GM12878 (cell line): ENCODE measurements at regions not wholly inside any gene's neighbourhood (a gene's known extent, or its start where the extent isn't known, plus 50 kb on each side); places are given as distances from the start of the nearest gene placed in this dataset.

ENCODE experiments used
- ATAC-seq: fragments of 200-7000 bp; cut with Tn5 transposase; 3 replicates; pipeline ENCODE4 v1.9.1; 2020; ENCODE audit warnings: mild to moderate bottlenecking, moderate library complexity
- BruUV-seq: library from RNA; stranded (reverse); fragments of 400-500 nt; replicated peaks from 2 replicates; lab custom pipeline; 2021; lab: Mats Ljungman, UMichigan
- CTCF ChIA-PET: fragments of 300-600 bp; sonication (Branson Sonifier 250); formaldehyde crosslinking; extraction: SDS; loops from one replicate; lab custom pipeline; 2021; ENCODE audit warnings: inconsistent platforms; lab: Yijun Ruan, JAX
- POLR2A ChIA-PET: fragments of 350-600 bp; formaldehyde crosslinking; extraction: SDS; loops from one replicate; lab custom pipeline; 2021; ENCODE audit warnings: inconsistent platforms; lab: Charles Lee
- RAD21 ChIA-PET: fragments of 300-600 bp; sonication (Branson Sonifier 250); formaldehyde crosslinking; loops from one replicate; lab custom pipeline; 2023; ENCODE audit warnings: antibody characterized with exemption; ENCODE audit not compliant: unreplicated experiment; lab: Charles Lee
- SMC1A ChIA-PET: fragments of 300-600 bp; sonication (Branson Sonifier 250); formaldehyde crosslinking; loops from one replicate; lab custom pipeline; 2023; ENCODE audit not compliant: unreplicated experiment, uncharacterized antibody; lab: Charles Lee
- DNase-seq: peaks from one replicate; pipeline ENCODE4 v3.0.0-alpha.2; 2011; ENCODE audit warnings: low read depth, low spot score
- FAIRE-seq: peaks from 3 replicates; lab custom pipeline; 2011; peaks lifted over from hg19 to GRCh38; lab: Jason Lieb, UNC
- H2AFZ ChIP-seq: 2 replicates; pipeline ENCODE4 v1.6.0; 2011; ENCODE audit warnings: low read depth, low read length, control low read depth; ENCODE audit not compliant: control insufficient read depth
- H3K27ac ChIP-seq: 2 replicates; pipeline ENCODE4 v1.5.1; 2011; ENCODE audit warnings: control low read depth; ENCODE audit not compliant: control insufficient read depth, insufficient read depth
- H3K27me3 ChIP-seq, 2 experiments: replicated peaks in 1 of 2; 2 replicates each; pipeline versions ENCODE4 v1.6.0 to v1.6.1; 2011; ENCODE audit warnings: low read length in 1 of 2; ENCODE audit not compliant: control insufficient read depth in 2 of 2, insufficient read depth in 2 of 2
- H3K36me3 ChIP-seq, 2 experiments: 2 replicates each; pipeline ENCODE4 v1.5.1; 2011; ENCODE audit warnings: low read length in 1 of 2; ENCODE audit not compliant: control insufficient read depth in 2 of 2, insufficient read depth in 2 of 2
- H3K4me1 ChIP-seq: 2 replicates; pipeline ENCODE4 v1.6.1; 2011; ENCODE audit warnings: mild to moderate bottlenecking, low read length, moderate library complexity, mixed read lengths; ENCODE audit not compliant: control insufficient read depth, insufficient read depth
- H3K4me2 ChIP-seq: 2 replicates; pipeline ENCODE4 v1.6.0; 2011; ENCODE audit warnings: control low read depth; ENCODE audit not compliant: control insufficient read depth, insufficient read depth
- H3K4me3 ChIP-seq: fragments of 200-600 bp; sonication (generic); 2 replicates; pipeline ENCODE4 v1.5.1; 2016
- H3K79me2 ChIP-seq: 2 replicates; pipeline ENCODE4 v1.6.0; 2011; ENCODE audit warnings: low read length; ENCODE audit not compliant: control insufficient read depth, insufficient read depth
- H3K9ac ChIP-seq: 2 replicates; pipeline ENCODE4 v1.8.0; 2011; ENCODE audit warnings: low read length, control low read depth, mixed read lengths; ENCODE audit not compliant: control insufficient read depth, insufficient read depth
- H3K9me3 ChIP-seq: replicated peaks from 3 replicates; pipeline ENCODE4 v1.5.1; 2011; ENCODE audit warnings: mild to moderate bottlenecking, low read length; ENCODE audit not compliant: control insufficient read depth, insufficient read depth
- H4K20me1 ChIP-seq: 2 replicates; pipeline ENCODE4 v1.6.0; 2011; ENCODE audit not compliant: control insufficient read depth, insufficient read depth
- BACH1 ChIP-seq: fragments of 450-650 bp; IDR thresholded peaks from 2 replicates; pipeline ENCODE4 v1.6.1; 2017; ENCODE audit warnings: mild to moderate bottlenecking, borderline replicate concordance
- CBX5 ChIP-seq: sonication (generic); IDR thresholded peaks from 2 replicates; pipeline ENCODE4 v1.6.1; 2016; ENCODE audit warnings: low read depth, moderate library complexity, mild to moderate bottlenecking, inconsistent platforms
- CEBPZ ChIP-seq: fragments of 150-350 bp; IDR thresholded peaks from 2 replicates; pipeline ENCODE4 v1.6.1; 2016; ENCODE audit warnings: low read depth, low read length
- CHD1 ChIP-seq: IDR thresholded peaks from 2 replicates; pipeline ENCODE4 v1.6.1; 2012; ENCODE audit warnings: low read depth, low read length, improper control_type of control experiment
- HDAC2 ChIP-seq: fragments of 200-600 bp; sonication (generic); IDR thresholded peaks from 2 replicates; pipeline ENCODE4 v1.6.1; 2017
- IKZF2 ChIP-seq, 2 experiments: fragments of 450-650 bp; IDR thresholded peaks; 2 replicates each; pipeline ENCODE4 v1.6.1; 2017; ENCODE audit warnings: mild to moderate bottlenecking in 2 of 2, moderate library complexity in 2 of 2
- IRF3 ChIP-seq: fragments of 450-650 bp; IDR thresholded peaks from 2 replicates; pipeline ENCODE4 v1.6.1; 2014; ENCODE audit warnings: mild to moderate bottlenecking
- NFXL1 ChIP-seq: fragments of 450-650 bp; IDR thresholded peaks from 2 replicates; pipeline ENCODE4 v1.6.1; 2017; ENCODE audit warnings: antibody characterized with exemption, mild to moderate bottlenecking, borderline replicate concordance
- RELA ChIP-seq: fragments of 450-650 bp; IDR thresholded peaks from 2 replicates; pipeline ENCODE4 v1.8.0; 2014; ENCODE audit warnings: borderline replicate concordance; ENCODE audit not compliant: partially characterized antibody
- RELB ChIP-seq: fragments of 450-650 bp; IDR thresholded peaks from 2 replicates; pipeline ENCODE4 v1.6.1; 2017; ENCODE audit warnings: low read depth, mild to moderate bottlenecking, moderate library complexity
- SMC3 ChIP-seq: IDR thresholded peaks from 2 replicates; pipeline ENCODE4 v1.6.1; 2011; ENCODE audit warnings: low read length, improper control_type of control experiment, borderline replicate concordance
- TAF1 ChIP-seq: IDR thresholded peaks from 2 replicates; pipeline ENCODE4 v1.6.1; 2011; ENCODE audit warnings: mild to moderate bottlenecking, low read depth, low read length, borderline replicate concordance
- ZNF592 ChIP-seq: fragments of 450-650 bp; IDR thresholded peaks from 2 replicates; pipeline ENCODE4 v1.6.1; 2017; ENCODE audit warnings: mild to moderate bottlenecking, moderate library complexity
- WGBS: methylation state at CpG from one replicate; pipeline ENCODE4 v1.1.6; 2016; ENCODE audit warnings: low lambda C conversion rate; ENCODE audit not compliant: insufficient replicate concordance, insufficient coverage; ENCODE audit errors: missing lambda C conversion rate; 5-methylcytosine and 5-hydroxymethylcytosine counted together
- in situ Hi-C: fragments of 300-500 bp; cut with MboI; formaldehyde crosslinking; loops from 9 replicates; pipeline ENCODE4 v1.14.3; 2018; ENCODE audit warnings: mixed read lengths
- intact Hi-C: fragments of 100-400 bp; cut with micrococcal nuclease; formaldehyde crosslinking; loops from one replicate; pipeline ENCODE4 v1.14.2; 2022; ENCODE audit not compliant: unreplicated experiment

- TF ChIP-seq ZNF592 (no peak), IRF3 (no peak), TAF1 (no peak)
Observed at GRCh38 chr7:124338861-124339260, 306.0 kb upstream of the TMEM229A start (continued).

- Histone ChIP-seq H3K4me3 (no peak overlapping the region), H3K9ac (no peak overlapping the region), H4K20me1 (no peaks in the 10 kb centered on the region), H3K27ac (no peak overlapping the region), H3K27me3 (no peaks in the 10 kb centered on the region), H3K79me2 (no peaks in the 10 kb centered on the region), H3K4me2 (no peak overlapping the region), H3K9me3 (no peaks in the 10 kb centered on the region), H3K36me3 (no peaks in the 10 kb centered on the region; a peak in 1 of 4 replicates), H2AFZ (no peak overlapping the region), H3K4me1 (no peaks in the 10 kb centered on the region)
- RAD21 ChIA-PET: no interaction called here
- POLR2A ChIA-PET: no interaction called here
- CTCF ChIA-PET: no interaction called here
- in situ Hi-C loops: no loop called here
- SMC1A ChIA-PET: no interaction called here
- intact Hi-C loops: no loop called here
- no TSS peak for BruUV-seq
- 15% methylated on average over 3 of the region's 3 CpGs for WGBS
- DNase-seq: no peak
- FAIRE-seq: no peak
- ATAC-seq: no peak
- TF ChIP-seq RELB: no peak
- TF ChIP-seq CBX5: no peak
- TF ChIP-seq BACH1: no peak
- TF ChIP-seq SMC3: no peak
- no peak for TF ChIP-seq NFXL1
- no peak for TF ChIP-seq RELA
- TF ChIP-seq HDAC2: no peak
- TF ChIP-seq CHD1: no peak
- TF ChIP-seq CEBPZ: no peak
- no peak for TF ChIP-seq IKZF2 (IDR thresholded peaks at IDR 0.05)
Observed at GRCh38 chr7:124330731-124331407, 298.0 kb upstream of the TMEM229A start.
